RWPE2 (cell line): ENCODE measurements at regions not wholly inside any gene's neighbourhood (a gene's known extent, or its start where the extent isn't known, plus 50 kb on each side); places are given as distances from the start of the nearest gene placed in this dataset.

Experiments used
- ATAC-seq: fragments of 200-7000 bp; cut with Tn5 transposase; 3 replicates; pipeline ENCODE4 v1.9.1; 2021; ENCODE audit warnings: low read depth
- DNase-seq: peaks from one replicate; pipeline ENCODE4 v3.0.0-alpha.2; 2020; ENCODE audit warnings: low spot score
- H3K27ac ChIP-seq: fragments of 450-650 bp; 2 replicates; pipeline ENCODE4 v1.5.1; 2017; ENCODE audit warnings: mild to moderate bottlenecking; ENCODE audit not compliant: poor library complexity, severe bottlenecking
- H3K27me3 ChIP-seq: fragments of 250-450 bp; sonication (Bioruptor Pico); 2 replicates; pipeline ENCODE4 v1.5.1; 2021; ENCODE audit warnings: mild to moderate bottlenecking, moderate library complexity; ENCODE audit not compliant: insufficient read depth, poor library complexity, severe bottlenecking
- H3K36me3 ChIP-seq: fragments of 250-450 bp; sonication (Bioruptor Pico); 2 replicates; pipeline ENCODE4 v1.5.1; 2020; ENCODE audit warnings: low read depth, mild to moderate bottlenecking, moderate library complexity
- H3K4me1 ChIP-seq: fragments of 250-450 bp; sonication (Bioruptor Pico); 2 replicates; pipeline ENCODE4 v1.5.1; 2021; ENCODE audit warnings: mild to moderate bottlenecking, moderate library complexity; ENCODE audit not compliant: insufficient read depth, poor library complexity, severe bottlenecking
- H3K4me3 ChIP-seq: fragments of 250-450 bp; sonication (Bioruptor Pico); 2 replicates; pipeline ENCODE4 v1.5.1; 2021; ENCODE audit warnings: mild to moderate bottlenecking, moderate library complexity; ENCODE audit not compliant: severe bottlenecking
- H3K9me3 ChIP-seq: fragments of 250-450 bp; sonication (Bioruptor Pico); 2 replicates; pipeline ENCODE4 v1.5.1; 2021; ENCODE audit warnings: mild to moderate bottlenecking, moderate library complexity; ENCODE audit not compliant: severe bottlenecking
- CTCF ChIP-seq: fragments of 450-650 bp; IDR thresholded peaks from one replicate; pipeline ENCODE4 v1.5.1; 2017; ENCODE audit warnings: mild to moderate bottlenecking, moderate library complexity; ENCODE audit not compliant: poor library complexity, severe bottlenecking

GRCh38 chr6:63444768-63445167, 125.0 kb upstream of the LGSN start:
- H3K9me3 ChIP-seq, result no peaks in the 10 kb centered on the region
- H3K27me3 ChIP-seq, result peaks cover 4% of the 10 kb centered on the region
- DNase-seq (no peak), ATAC-seq (no peak)
- H3K4me3 ChIP-seq, result no peak overlapping the region
- H3K27ac ChIP-seq, result no peak overlapping the region
- H3K4me1 ChIP-seq, result peaks cover 4% of the 10 kb centered on the region
- no peaks in the 10 kb centered on the region for H3K36me3 ChIP-seq
- TF ChIP-seq CTCF, result no peak

- DNase-seq, result no peak
- H3K4me3 ChIP-seq, result no peak overlapping the region
- no peak for TF ChIP-seq CTCF
- no peaks in the 10 kb centered on the region for H3K9me3 ChIP-seq
- no peak for ATAC-seq
- H3K27ac ChIP-seq, result no peak overlapping the region
- peaks cover 4% of the 10 kb centered on the region for H3K27me3 ChIP-seq
- no peaks in the 10 kb centered on the region for H3K36me3 ChIP-seq
- peaks cover 4% of the 10 kb centered on the region for H3K4me1 ChIP-seq
These were observed 125.9 kb upstream of the LOC128125822 start for GRCh38 chr6:63446405-63446804.

- peaks cover 4% of the 10 kb centered on the region for H3K27me3 ChIP-seq
- H3K4me3 ChIP-seq, result no peak overlapping the region
- H3K9me3 ChIP-seq, result no peaks in the 10 kb centered on the region
- peaks cover 4% of the 10 kb centered on the region for H3K4me1 ChIP-seq
- no peak overlapping the region for H3K27ac ChIP-seq
- H3K36me3 ChIP-seq, result no peaks in the 10 kb centered on the region
- DNase-seq (no peak), ATAC-seq (no peak)
- no peak for TF ChIP-seq CTCF
These were observed 125.1 kb upstream of the LOC128125822 start for GRCh38 chr6:63447134-63447533.

GRCh38 chr6:63448229-63448628, 124.1 kb upstream of the LOC128125822 start:
- no peak for TF ChIP-seq CTCF
- Histone ChIP-seq H3K9me3 (no peaks in the 10 kb centered on the region), H3K27ac (no peak overlapping the region), H3K36me3 (no peaks in the 10 kb centered on the region), H3K4me1 (peaks cover 4% of the 10 kb centered on the region), H3K4me3 (no peak overlapping the region), H3K27me3 (peaks cover 4% of the 10 kb centered on the region)
- ATAC-seq (no peak), DNase-seq (no peak)

GRCh38 chr6:63449714-63450113, 122.6 kb upstream of the LOC128125822 start:
- ATAC-seq, result no peak
- H3K27ac ChIP-seq, result no peak overlapping the region

More at GRCh38 chr6:63449714-63450113, 122.6 kb upstream of the LOC128125822 start:
- H3K9me3 ChIP-seq, result no peaks in the 10 kb centered on the region
- H3K4me1 ChIP-seq, result peaks cover 4% of the 10 kb centered on the region
- TF ChIP-seq CTCF, result no peak
- H3K4me3 ChIP-seq, result no peak overlapping the region
- DNase-seq, result no peak
- no peaks in the 10 kb centered on the region for H3K36me3 ChIP-seq
- peaks cover 4% of the 10 kb centered on the region for H3K27me3 ChIP-seq
